ENCODE measurements at regions not wholly inside any gene's neighbourhood (a gene's known extent, or its start where the extent isn't known, plus 50 kb on each side); places are given as distances from the start of the nearest gene placed in this dataset.

DNA sequence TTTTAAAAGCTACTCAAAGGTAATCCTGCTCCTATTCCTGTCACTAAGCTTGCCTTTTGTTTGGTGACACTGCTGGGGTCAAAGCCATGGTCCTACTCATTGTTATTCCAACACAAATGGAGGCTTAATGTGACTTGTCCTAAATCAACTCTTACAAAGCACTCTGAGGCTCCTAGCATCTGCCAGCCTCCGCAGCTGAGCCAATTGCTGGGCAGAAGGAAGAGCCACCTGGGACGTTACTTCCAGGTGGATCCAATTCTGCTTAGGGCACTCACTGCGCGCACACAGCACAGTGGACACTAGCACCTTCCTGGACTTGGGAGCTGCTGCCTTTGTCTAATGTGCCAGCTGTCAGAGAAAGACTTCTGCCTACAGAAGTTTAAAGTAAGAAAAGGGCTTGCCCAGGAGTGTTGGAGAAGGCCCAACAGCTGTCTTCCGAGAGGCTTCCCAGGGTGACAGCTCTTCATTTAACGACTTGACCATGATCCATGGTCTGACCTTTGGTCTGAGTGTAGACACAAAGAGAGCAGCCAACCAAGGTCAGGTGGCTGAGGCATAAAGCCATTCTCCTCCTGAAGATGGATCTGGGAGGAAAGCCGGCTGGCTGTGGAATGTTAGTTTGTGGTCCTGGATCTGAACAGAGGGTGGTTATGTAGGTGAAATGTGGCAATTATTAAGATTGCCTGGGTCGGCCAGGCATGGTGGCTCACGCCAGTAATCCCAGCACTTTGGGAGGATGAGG lies 102.2 kb downstream of the AQP9 start:
- TF ChIP-seq BRCA1 (IDR thresholded peaks at IDR 0.05; ENCODE audit: low read depth, low read length): no peak
- TF ChIP-seq, protein P1, sequence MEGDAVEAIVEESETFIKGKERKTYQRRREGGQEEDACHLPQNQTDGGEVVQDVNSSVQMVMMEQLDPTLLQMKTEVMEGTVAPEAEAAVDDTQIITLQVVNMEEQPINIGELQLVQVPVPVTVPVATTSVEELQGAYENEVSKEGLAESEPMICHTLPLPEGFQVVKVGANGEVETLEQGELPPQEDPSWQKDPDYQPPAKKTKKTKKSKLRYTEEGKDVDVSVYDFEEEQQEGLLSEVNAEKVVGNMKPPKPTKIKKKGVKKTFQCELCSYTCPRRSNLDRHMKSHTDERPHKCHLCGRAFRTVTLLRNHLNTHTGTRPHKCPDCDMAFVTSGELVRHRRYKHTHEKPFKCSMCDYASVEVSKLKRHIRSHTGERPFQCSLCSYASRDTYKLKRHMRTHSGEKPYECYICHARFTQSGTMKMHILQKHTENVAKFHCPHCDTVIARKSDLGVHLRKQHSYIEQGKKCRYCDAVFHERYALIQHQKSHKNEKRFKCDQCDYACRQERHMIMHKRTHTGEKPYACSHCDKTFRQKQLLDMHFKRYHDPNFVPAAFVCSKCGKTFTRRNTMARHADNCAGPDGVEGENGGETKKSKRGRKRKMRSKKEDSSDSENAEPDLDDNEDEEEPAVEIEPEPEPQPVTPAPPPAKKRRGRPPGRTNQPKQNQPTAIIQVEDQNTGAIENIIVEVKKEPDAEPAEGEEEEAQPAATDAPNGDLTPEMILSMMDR (IDR thresholded peaks at IDR 0.05 in 2 of 3, conservative IDR thresholded peaks at IDR 0.05 in 1 of 3; ENCODE audit: control insufficient read depth in 2 of 3, extremely low read depth in 1 of 3, insufficient read depth in 1 of 3, low read depth in 3 of 3, low read length in 3 of 3): no peak
- TF ChIP-seq KDM1A (IDR thresholded peaks at IDR 0.05; ENCODE audit: borderline replicate concordance): no peak
- TF ChIP-seq RB1 (IDR thresholded peaks at IDR 0.05; ENCODE audit: borderline replicate concordance): no peak
- no peak for TF ChIP-seq TBL1XR1 (IDR thresholded peaks at IDR 0.05; ENCODE audit: low read depth, low read length)
- no peak for TF ChIP-seq POLR2A (IDR thresholded peaks at IDR 0.05; ENCODE audit: low read depth, low read length)
- TF ChIP-seq, protein P2, sequence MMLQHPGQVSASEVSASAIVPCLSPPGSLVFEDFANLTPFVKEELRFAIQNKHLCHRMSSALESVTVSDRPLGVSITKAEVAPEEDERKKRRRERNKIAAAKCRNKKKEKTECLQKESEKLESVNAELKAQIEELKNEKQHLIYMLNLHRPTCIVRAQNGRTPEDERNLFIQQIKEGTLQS (IDR thresholded peaks at IDR 0.05; ENCODE audit: borderline replicate concordance, extremely low read depth, low read depth, low read length): no peak
- TF ChIP-seq TCF7 (IDR thresholded peaks at IDR 0.05; ENCODE audit: borderline replicate concordance): no peak
- no peak for TF ChIP-seq YY1 (IDR thresholded peaks at IDR 0.05; ENCODE audit: low read depth, low read length)
- TF ChIP-seq HDGF (IDR thresholded peaks at IDR 0.05): no peak
- no peak for TF ChIP-seq BHLHE40 (IDR thresholded peaks at IDR 0.05; ENCODE audit: borderline replicate concordance in 1 of 2, low read depth in 2 of 2, low read length in 1 of 2)
- no peak for TF ChIP-seq ZNF622 (IDR thresholded peaks at IDR 0.05)
